ENCODE measurements at regions not wholly inside any gene's neighbourhood (a gene's known extent, or its start where the extent isn't known, plus 50 kb on each side); places are given as distances from the start of the nearest gene placed in this dataset.

DNA sequence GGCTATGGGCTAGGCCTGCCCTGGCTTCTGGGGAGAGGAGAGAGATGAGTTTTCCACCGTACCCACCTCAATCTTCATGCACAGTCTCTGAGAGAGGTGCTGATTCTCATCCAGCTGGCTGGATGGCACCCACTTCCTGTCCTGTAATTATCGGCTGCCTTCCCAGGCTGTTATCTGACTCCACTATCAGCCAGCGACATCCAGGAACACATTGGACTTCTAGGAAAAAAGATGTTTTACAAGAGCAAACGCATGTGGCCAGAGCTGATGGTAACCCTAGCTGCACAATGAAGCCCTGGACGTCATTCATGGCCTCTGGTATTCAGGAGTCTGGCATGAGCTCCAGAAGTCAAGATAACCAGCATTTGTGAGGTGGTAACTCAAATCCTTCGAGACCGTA, 137.4 kb downstream of the EHF start:
- intact Hi-C loops (cut with DNase I): no loop called here
- DNase-seq (ENCODE audit: low spot score): no peak

GRCh38 chr11:34757026-34757451, 136.1 kb downstream of the EHF start:
- DNase-seq (ENCODE audit: low spot score): no peak
- intact Hi-C loops (cut with DNase I): no loop called here

GRCh38 chr11:34756591-34756990, 135.7 kb downstream of the EHF start:
- no peak for DNase-seq (ENCODE audit: low spot score)

GRCh38 chr11:34755671-34756070, 134.8 kb downstream of the EHF start:
- intact Hi-C loops (cut with DNase I): no loop called here
- no peak for DNase-seq (ENCODE audit: low spot score)

More at GRCh38 chr11:34756591-34756990, 135.7 kb downstream of the EHF start:
- intact Hi-C loops (cut with DNase I): no loop called here

GRCh38 chr11:34754171-34754823, 133.4 kb downstream of the EHF start:
- no peak for DNase-seq (ENCODE audit: low spot score)

DNA sequence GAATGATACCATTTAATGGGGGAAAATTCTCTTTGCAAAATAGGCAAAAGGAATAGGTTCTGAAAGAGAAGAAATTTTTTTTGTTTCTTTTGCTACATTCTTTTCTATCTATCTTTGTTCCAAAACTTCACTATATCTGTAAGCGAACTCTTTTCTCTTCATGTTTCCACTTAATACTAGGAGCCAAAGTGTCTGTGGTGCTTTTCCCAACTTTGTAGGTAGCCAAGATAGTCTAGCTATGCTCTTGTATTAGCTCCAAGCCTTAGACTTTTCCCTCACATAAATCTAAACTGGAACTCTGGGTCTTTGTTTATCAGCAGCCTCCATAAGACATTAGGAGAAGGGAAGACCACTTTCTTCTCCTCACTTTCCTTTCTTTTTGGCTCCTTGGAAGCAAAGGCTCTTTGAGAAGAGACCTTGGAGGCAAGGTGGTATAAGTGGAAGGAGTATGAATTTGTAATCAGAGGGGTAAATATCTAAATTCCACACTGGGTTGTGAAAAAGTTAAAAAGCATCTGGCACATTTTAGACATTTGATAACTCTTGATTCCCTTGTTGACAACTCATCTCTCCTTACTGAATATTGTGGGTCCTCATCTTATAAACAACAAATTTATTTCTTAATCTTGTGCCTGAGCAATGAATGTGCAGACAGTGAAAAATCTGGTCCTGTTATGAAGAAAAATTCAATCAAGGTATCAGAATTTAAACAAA, 130.0 kb downstream of the EHF start:
- DNase-seq (ENCODE audit: low spot score): no peak
- intact Hi-C loops (cut with DNase I): no loop called here

More at GRCh38 chr11:34754171-34754823, 133.4 kb downstream of the EHF start:
- intact Hi-C loops (cut with DNase I): no loop called here

GRCh38 chr11:34749666-34750659, 129.1 kb downstream of the EHF start:
- intact Hi-C loops (cut with DNase I): no loop called here
- DNase-seq (ENCODE audit: low spot score): no peak

GRCh38 chr11:34748036-34748435, 127.1 kb downstream of the EHF start:
- intact Hi-C loops (cut with DNase I): no loop called here
- DNase-seq (ENCODE audit: low spot score): no peak

DNA sequence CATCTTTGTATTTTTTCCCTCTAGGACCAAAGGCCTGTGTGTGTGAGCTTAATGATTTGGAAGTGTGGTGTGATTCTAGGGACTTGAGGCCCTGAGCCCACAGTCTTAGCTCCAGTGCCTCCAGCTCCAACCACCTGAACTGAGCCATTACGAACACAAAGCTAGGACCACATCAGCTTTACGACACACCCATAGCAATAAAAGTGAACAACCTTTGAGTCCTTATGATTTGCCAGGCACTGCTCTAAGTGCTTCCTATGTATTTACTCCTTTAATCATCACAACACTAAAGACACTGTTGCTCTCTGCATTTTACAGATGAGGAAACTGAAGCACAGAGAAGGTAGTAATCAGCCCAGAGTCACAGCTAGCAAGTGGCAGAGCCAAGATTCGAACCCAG, 126.4 kb downstream of the EHF start:
- DNase-seq (ENCODE audit: low spot score): no peak
- intact Hi-C loops (cut with DNase I): no loop called here

DNA sequence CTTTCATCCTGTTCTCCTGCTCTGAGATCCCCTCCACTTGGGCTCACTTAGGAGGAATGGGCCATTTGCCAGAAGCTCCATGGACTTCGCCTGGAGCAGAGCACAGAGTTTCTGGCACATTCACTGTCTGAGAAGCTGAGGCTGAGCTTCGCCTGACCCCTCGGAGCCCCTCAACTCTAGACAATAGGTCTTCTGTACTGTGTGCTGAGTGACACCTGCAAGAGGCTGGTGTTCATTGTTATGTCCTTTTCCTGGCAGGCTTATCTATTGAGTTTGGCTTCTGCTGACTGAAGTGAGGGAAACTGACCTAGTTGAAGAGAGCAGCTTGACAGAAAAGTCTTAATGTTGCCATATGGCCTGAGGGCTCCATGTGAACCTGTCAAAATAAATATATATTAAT, 124.3 kb downstream of the EHF start:
- DNase-seq (ENCODE audit: low spot score): no peak
- intact Hi-C loops (cut with DNase I): no loop called here

GRCh38 chr11:34744511-34744910, 123.6 kb downstream of the EHF start:
- intact Hi-C loops (cut with DNase I): no loop called here
- no peak for DNase-seq (ENCODE audit: low spot score)

GRCh38 chr11:34738237-34738636, 117.3 kb downstream of the EHF start:
- intact Hi-C loops (cut with DNase I): no loop called here
- no peak for DNase-seq (ENCODE audit: low spot score)

- intact Hi-C loops (cut with DNase I): no loop called here
- no peak for DNase-seq (ENCODE audit: low spot score)
These were observed 111.9 kb downstream of the EHF start for GRCh38 chr11:34732831-34733230.

- intact Hi-C loops (cut with DNase I): no loop called here
- no peak for DNase-seq (ENCODE audit: low spot score)
These were observed 110.7 kb downstream of the EHF start for GRCh38 chr11:34731603-34732002.

DNA sequence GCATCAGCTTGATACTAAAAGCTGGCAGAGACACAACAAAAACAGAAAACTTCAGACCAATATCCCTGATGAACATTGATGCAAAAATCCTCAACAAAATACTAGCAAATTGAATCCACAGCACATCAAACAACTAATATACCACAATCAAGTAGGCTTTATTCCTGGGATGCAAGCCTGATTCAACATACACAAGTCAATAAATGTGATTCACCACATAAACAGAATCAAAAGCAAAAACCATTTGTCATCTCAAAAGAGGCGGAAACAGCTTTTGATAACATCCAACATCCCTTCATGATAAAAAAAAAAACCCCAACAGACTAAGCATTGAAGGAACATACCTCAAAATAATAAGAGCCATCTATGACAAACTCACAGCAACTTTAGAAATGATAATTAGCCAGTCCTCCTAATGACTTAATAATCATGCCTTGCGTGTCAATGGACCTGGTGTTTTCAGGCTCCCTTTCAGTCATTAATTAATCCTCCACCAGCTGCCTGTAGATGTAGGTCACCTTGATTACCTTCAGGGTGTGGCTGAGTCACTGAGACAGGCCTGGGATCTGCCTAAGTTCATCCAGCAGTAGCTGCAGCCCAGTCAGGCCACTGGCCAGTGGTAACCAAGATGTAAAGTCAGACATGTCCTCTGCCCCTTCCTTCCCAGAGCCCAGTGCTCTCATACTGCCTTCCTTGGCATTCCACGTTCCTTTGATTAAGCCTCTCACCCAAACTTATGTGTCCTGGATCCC, 109.8 kb downstream of the EHF start:
- DNase-seq (ENCODE audit: low spot score): no peak

DNA sequence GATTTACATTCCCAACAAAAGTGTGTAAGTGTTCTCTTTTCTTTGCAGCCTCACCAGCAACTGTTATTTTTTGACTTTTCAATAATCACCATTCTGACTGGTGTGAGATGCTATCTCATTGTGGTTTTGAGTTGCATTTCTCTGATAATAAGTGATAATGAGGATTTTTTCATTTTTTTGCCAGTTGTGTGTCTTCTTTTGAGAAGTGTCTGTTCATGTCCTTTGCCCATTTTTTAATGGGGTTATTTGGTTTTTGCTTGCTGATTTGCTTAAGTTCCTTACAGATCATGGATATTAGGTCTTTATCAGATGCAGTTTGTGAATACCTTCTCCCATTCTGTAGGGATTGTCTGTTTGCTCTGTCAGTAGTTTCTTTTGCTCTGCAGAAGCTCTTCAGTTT, 107.7 kb downstream of the EHF start:
- intact Hi-C loops (cut with DNase I): no loop called here
- no peak for DNase-seq (ENCODE audit: low spot score)

More for the DNA sequence above, 109.8 kb downstream of the EHF start:
- intact Hi-C loops (cut with DNase I): no loop called here

DNA sequence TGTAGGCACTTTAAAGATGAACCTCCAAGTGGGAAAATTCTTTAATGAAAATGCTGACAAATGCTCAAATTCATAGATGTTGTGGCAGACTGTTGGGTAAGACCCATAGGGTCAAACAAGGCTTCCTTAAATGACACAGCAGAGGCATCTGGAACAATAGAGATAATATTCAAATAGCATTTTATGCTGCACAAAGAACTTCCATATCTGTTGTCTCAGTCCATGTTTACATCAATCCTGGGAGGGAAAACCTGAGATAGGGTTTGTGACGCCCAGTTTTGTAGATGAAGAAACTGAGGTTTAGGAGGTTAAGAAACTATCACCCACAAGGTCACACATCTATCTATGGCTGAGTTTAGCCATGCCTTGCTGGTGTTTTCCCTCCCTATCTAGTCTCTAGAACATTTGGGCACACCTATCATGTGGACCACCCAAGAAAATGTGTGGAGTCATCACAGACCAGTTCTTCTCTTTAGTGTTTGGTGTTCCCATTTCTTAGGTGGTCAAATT, 106.4 kb downstream of the EHF start:
- DNase-seq (ENCODE audit: low spot score): no peak

GRCh38 chr11:34724973-34725372, 104.1 kb downstream of the EHF start:
- no peak for DNase-seq (ENCODE audit: low spot score)
- intact Hi-C loops (cut with DNase I): no loop called here

More for the DNA sequence above, 106.4 kb downstream of the EHF start:
- intact Hi-C loops (cut with DNase I): no loop called here

- DNase-seq (ENCODE audit: low spot score): no peak
- intact Hi-C loops (cut with DNase I): no loop called here
These were observed 100.8 kb downstream of the EHF start for GRCh38 chr11:34721646-34722045.
